NCI-H1092 (cell line): ENCODE measurements at regions not wholly inside any gene's neighbourhood (a gene's known extent, or its start where the extent isn't known, plus 50 kb on each side); places are given as distances from the start of the nearest gene placed in this dataset.
A peak's percentile ranks its signal among the peaks of the same experiment; 100 is the strongest.

Source experiments
- DNase-seq: peaks from one replicate; lab custom pipeline; 2025; lab: John Stamatoyannopoulos, UW

DNA sequence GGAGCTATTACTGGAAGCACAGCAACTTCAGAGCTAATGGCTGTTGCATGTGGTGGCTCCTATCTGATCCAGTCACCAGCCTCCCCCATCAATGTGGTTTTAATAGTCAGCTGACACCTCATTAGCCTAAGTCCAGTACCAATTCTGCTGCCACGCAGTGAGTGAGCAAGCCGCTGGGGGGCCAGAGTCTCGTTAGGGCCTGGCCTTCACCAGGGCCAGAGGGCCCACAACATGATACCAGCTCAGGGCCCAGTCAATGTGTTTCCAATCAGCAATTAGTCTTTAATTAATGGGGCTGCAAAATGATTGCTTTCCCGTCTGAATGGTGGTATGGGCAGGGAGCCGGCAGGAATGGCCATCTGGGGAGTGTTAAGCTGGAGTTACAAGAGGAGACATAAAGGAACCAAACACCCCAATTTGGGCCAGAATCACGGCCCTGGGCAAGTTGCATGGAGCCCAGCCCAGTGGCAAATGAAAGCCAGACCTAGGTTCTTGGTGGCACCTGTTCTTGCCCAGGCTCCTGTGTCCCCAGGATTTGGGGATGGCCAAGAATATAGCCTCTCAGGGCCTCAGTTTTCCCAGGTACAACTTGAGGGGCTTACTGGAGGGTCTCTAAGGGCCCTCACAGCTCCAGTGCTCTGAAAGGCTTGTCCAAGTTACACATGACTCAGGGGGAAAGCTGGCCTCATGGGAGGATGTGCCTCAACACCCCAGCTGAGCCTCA lies 119.2 kb downstream of the EFNB1 start:
- DNase-seq: no peak

DNA sequence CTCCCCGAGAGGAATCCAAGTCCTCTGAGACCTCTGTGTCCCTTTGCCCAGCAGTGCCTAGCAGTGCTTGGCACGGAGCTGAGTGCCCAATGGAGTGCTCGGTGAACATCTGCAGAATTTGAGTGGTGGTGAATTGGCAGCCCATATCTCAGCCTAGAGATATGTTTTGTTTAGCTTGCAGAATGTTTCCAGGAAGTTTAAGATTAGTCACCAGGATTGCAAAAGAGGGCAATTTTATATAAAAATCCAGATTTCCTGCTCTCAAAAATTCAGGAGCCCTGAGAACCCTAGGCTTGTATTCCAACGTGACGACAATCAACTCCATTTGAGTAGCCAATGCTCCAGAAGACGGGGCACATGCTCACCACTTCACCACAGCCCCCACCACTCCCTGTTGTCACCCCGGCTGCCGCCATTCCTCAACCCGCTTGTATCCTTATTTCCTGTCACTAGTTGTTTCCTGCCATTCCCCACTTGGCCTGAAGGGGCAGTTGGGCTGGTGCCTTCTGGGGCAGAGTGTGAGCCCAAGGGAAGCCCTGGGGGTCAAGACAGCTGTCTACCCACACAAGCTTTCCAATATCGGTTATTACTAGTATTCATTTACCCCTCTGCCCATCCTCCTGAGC lies 116.9 kb downstream of the EFNB1 start:
- DNase-seq: no peak

DNA sequence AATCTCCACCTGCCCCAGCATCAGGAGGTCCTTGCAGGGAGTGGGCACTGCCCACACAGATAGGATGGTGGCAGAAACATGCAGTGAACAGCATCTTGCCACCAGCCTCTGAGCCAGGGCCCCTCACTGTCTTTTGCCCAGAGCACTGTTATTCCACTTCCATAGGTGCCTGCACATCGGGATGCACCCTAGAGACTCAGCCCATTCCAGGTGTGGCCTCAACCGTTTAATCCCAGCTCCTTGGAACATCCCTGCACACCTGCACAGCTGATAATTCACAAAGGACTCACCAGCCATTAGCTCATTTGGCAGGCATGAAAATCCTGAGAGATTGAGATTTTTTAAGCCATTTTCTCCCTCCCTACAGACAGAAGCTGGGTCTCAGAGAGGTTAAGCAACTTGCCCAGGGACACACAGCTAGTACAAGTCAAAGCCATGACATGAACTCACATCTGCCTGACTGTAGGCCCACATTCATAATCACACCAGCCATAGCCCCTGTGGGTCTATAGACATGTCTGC lies 116.3 kb downstream of the EFNB1 start:
- DNase-seq: no peak

DNA sequence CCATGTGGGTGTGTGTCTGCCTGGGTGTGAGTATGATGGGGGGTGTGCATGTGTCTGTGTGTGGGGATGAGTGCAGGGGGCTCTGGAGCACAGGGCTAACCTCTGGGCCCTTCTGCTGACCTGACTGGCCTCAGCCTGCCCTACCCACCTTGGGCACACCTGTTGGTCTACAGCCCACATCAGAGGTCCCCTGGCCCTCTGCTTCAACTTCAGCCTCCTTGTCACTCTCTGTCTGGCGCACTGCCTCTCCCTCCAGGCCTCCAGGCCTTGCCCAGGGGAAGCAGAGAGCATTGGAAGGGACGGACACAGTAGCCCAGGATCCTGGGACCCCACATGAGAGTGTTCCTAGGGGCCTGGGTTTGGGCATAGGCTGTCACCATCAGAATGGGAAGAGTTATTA lies 115.4 kb downstream of the EFNB1 start:
- no peak for DNase-seq

DNA sequence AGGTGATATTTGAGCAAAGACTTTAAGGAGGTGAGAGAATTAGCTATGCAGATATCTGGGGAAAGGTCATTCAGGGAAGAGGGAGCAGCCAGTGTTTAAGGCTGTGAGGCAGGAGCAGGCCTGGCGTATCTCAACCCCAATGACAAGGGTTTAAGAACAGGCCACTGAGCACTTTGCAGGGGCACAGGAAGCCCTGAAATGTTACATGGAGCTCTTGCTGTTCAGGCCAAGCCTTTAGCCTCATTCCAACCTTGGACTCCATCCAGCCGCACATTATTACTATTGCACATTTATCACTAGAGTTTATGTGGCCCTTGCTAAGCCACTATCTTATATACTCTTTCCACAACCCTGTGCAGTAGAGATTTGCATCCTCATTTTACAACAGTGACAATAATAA lies 114.0 kb downstream of the EFNB1 start:
- no peak for DNase-seq

DNA sequence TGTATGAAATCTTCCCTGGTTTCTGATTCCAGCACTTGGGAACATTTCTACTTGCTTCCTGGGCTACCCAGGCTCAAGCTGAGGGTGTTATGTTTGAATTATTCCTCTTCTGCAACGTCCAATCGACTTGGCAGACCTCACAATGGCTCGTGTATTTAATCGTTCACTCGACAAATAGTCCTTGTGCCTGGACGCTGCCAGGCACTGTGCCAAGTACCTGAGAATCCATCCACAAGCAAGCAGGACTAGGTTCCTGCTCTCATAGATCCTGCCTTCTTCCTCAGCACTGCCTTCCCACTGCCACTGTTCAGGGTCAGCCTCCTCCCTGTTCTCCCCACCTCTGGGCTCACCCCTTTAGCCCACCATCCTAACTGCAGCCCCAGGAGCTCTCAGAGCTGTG lies 113.3 kb downstream of the EFNB1 start:
- DNase-seq: peak; percentile 70

DNA sequence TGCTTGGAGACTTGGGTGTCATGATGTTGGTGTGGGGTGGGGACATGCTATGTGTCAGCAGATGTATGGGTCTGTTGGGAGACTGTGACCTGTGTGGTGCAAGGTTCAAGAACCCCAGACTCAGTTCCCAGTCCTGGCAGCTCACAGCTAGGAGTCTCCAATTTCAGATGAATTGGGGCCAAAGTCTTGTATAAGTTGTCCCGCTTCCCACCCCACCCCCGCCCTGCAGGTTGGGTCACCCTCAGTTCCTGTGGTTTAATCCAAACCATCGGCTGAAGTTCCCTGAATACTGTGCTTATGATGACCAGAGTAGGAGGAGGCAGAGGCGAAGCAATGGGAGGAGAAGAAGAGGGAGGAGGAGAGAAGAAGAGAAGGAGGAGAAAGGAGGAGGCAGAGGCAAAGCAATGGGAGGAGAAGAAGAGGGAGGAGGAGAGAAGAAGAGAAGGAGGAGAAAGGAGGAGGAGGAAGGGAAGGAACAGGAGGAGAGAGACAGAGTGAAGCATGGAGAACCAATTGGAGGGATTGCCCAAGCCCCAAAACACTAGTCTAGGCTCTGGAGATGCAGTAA lies 112.6 kb downstream of the EFNB1 start:
- no peak for DNase-seq

DNA sequence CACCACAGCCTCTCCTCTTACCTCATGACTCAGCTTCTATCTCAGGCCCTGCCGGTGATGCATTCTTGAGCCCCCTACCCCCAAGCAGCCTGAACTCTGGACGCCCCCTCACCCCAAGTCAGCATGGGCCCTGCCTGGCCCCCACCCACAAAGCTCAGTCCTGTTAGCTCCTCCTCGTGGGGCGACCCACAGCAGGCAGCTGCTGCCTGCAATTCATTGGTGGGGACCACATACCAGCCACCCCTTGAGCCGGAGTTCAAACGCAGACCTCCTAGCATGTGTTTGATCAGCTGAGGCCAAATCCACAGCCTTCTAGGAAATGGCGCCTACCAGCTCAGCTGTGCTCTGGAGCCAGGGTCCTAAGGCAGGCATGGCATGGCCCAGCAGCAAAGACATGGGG lies 111.8 kb downstream of the EFNB1 start:
- DNase-seq: no peak

DNA sequence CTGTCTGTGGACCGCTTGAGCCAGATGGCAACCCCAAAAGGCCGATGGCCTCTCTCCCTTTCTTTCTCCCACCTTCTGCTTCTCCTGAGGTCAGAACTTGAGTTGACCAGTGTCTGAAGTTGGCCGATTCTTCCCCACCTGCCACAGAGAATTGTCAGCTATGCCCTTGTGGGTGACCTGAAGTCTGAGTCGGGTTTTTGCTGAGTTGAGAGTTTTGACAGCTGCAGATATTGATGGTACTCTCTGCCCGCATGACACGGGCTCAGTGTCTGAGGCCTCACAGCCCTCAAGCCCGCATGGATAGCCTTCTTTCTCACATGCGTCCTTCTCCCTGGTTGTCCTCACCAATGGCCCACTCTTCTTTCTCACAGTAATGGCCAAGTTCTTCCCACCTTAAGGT lies 111.0 kb downstream of the EFNB1 start:
- DNase-seq: no peak

DNA sequence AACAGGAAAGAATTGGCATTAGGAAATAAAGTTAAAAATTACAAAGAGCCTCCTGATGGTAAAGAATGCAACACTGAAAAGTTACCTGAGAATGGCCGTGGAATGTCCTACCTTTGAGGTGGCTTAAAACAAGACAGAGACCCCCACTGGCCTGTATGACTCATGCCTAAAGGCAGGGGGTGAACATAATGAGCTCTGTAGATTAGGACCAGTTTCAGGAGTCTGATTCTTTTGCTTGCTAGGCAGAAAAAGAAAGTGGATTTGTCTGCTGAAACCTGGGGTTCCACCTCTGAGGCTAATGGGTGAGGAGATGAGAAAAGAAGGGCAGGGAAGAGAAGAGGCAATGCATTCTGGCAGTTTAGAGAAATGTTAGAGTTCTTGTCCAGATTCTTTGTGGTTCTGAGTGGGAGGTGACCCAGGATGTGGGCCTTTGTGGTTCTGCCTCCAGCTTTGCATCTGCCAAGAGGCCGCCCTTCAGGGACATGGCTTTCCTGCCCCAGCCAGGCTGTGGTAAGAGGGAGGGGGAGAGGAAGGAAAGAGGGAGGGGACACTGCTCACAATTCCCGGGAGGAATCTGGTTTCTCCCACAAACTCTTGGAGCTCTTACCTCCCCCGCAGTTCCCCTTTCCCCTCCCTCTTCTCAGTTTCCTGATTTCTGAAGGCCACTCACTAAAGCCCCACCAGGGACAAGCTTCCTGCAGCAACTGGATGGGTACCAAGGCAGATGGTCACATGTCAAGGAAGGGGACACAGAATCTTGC lies 109.6 kb downstream of the EFNB1 start:
- DNase-seq: no peak

DNA sequence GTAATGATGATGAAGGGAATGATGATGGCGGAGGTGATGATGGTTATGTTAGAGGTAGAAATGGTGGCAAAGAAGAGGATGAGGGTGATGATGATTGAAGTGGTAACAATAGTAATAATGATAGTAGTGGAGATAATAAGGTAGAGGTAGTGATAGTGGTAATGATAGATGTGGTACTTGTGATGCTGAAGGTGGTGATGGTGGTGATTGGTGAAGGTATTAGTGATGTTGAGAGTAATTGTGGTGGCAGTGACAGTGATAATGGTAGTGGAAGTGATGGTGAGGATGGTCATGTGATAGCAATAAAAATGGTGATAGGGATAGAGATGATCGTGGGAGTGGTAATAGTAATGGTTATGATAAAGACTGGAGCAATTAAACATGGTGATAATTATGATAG lies 108.8 kb downstream of the EFNB1 start:
- DNase-seq: no peak

DNA sequence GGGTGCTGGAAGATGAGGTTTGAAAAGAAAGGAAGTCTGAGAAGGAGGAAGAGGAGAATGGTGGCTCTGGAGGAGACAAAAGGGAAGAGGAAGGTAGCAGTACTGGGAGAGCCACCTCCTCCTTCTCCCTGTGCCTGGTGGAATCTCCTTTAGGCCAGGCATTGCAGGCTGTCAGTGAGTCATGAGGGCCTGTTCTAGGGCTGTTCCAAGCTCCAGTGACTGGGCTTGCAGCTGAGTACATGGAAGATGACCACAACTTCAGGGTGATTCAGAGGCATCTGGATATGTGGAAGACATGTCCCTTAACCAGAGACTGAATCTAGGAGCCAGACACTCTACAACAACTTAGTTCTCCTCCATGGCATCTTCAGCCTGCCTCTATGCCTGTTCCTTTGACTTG lies 107.8 kb downstream of the EFNB1 start:
- no peak for DNase-seq

DNA sequence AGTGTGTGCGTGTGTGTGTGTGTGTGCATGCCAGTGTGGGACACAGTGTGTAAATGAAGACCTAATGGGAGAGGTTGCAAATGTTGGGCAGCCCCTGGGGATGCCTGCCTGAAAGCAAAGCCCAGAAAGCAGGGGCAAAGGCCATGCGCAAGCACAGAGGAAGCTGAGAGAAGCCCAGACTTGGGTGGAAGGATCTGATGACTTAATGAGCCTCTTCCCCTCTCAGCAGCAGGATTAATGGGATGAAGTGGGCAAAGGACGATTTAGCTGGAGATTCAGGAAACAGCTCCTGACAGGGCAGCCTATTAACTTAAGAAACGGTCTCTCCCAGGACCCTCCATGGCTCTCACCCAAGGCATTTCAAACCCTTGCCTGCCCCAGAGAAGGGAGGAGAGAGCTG lies 107.3 kb downstream of the EFNB1 start:
- no peak for DNase-seq

DNA sequence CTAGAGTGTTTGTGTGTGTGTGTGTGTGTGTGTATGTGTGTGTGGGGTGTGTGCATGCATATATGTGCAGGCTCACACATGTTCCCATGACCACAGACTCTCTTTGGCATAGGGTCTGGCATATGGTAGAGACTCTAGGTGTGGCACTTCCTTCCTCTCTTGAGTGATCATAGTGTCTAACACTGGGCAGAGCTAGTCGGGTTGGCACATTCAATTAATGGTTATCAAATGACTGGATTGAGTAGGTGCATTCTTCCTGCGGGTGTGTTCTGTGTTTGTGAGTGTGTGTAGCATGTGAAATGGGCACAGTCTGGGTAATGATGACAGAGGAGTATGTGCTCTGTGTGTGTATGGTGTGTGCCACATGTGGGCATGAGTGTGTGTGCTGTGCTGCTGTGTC lies 106.5 kb downstream of the EFNB1 start:
- no peak for DNase-seq

DNA sequence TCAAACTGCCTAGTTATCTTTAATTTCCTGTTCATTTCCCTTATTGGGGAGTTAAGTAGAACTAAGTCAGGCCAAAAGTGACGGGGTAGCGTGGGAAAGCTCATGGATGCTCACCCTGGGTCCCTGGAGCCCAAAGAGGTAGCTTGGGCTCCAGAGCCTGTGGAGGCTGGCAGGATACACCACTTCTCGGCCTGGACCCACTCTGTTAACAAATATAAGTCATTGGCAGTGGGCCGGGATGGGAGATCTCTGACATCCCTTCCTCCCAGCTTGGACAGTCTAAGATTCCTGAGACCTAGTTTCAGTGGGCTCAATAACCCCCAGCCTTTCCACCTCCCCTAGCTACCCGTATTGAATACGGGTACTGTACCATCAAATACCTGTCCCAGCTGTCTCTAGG lies 106.1 kb downstream of the EFNB1 start:
- no peak for DNase-seq

DNA sequence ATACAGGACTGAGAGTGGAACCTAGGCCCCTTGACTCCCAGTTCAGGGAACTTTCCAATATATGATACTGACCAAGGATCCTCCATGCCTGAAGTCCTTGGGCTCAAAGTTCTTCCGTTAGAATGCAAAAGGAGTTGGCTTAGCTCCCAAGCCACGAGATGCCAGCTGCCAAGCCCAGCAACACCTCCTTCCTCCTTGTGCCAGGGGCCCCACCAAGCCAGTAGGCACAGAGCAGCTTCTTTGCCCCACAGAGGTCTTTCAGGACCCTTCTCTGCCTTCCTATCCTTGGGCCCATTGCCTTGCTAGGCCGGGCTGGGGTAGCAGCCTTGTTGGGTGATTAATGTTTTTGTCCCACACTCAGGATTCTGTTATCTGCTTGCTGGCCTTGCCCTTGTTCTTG lies 105.6 kb downstream of the EFNB1 start:
- DNase-seq: no peak

DNA sequence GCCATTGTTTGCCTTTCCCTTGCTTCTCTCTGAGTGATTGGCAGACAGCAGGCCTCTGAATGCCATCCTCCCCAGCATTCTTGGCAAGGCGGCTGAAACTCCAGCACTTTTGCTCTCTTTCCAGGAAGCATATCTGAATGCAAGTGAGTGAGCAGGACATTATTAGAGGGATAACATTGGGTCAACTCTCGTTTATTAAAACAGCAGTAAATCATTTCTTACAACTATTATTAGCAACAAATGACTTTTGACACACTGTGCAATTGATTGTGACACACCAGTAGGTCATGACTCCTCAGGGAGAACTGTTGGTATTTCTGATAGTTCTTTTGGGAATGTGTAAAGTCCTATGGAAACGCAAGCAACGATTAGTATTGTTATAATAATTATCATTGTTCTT lies 103.8 kb downstream of the EFNB1 start:
- DNase-seq: no peak

DNA sequence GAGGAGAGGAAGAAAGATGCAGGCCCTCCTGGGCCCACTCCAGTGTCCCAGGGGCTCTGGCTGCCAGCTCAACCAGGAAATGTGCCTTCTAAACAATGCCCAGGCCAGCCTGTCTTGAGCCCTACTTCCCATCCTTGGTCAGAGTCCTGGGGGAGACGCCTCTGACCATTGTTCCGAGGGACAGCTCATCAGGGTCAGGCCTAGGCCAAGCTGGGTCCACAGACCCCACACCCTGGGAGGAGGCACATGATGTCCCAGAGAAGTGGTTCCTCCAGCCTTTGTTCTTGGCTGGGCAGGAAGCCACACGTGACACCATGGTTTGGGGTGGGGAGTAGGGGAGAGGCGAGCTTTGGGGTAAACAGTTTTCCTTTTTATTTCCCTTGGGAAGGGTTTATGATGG lies 102.5 kb downstream of the EFNB1 start:
- DNase-seq: no peak

DNA sequence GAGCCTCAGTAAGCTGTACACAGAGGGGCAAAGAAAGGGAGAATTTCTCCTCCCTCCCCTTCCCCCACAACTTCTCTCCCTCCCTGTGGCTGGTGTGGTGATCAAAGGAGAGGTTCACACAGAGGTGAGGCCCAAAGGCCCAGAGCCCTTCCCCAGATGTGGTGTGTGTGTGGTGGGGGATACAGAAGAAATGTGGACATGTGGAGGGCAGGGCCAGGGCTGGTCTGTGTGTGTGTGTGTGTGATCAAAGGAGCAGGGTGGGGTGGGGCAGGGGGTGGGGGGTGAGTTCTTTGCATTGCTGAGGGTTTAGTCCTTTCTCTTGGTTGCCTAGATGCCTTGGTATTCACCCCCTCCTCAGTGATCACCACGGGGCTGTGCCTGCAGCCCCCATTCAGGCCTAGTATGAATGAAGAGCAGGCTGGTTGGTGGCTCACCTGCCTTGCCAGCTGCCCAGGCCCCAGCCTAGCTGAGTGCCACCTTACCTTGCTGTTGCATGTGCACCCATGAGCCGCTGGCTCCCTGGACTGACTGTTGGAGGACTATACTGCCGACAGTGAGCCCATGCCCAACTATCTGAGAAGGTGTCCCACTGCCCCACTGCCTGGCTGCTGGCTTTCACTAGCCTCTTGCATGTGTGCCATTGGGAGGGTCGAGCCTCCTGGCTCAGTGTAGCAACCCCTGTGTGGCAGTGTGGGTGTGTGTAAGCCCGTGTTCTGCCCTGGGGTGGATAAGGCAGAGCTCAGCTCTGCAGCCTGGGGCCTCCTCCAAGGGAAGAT lies 101.9 kb downstream of the EFNB1 start:
- no peak for DNase-seq

DNA sequence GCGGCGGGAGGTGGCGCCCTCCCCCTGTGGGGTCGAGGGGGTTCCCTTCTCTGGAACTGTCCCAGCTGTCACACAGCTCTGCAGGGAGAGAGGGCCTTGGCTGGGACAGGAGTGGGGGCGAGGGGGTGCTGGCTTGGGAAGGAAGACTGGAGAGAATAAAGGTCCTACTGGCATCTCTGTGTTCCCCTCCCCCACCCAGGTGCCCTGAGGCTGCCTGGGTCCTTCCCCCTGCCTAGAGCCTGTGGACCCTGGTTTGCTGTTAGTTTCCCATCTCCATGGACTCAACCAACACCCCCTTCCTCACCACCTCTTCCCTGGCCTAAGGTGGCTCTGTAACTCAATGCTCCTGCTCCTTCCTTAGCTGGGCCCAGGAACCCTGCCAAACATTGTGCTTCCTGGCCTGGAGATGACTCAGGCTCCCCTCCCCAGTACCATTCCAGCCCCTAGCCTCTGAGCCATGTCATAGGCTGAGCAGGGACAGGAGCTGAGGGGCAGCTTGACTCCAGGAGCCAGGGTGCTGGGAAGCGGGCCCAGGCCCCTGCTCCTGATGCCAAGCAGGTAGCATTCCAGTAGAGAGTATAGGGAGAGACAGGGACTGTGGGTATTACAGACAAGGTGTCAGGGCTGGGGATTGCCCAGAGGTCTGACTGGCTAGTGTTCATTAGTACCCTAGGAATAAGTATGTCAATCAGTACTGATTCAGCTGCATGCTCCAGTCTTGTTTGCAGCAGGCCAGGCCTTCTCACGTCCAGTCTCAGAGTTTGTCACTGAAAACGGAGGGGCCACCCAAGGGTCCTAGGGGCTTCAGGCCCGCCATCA lies 100.7 kb downstream of the EFNB1 start:
- no peak for DNase-seq

DNA sequence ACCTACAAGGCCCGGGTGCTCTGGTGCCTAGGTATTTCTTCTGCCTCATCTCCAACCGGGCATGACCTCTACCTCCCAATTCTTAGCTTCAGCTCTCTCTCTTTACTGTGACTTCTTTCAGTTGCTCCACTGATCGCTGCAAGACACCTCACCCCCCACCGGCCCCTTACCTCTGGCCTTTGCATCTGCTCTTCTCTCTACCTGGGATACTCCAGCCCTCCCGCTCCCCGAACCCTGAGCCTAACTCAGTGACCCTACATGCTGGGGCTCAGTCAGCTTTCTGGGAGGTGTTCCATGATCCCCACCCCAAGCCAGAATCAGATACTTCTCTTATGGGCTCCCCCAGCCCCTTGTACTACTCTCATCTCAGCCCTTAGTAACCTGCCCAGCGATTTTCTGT lies 99.6 kb downstream of the EFNB1 start:
- no peak for DNase-seq
